Activated CD4-positive, alpha-beta T cell treated with anti-CD3 and anti-CD28 coated beads, Interleukin-2, amount 10 ng/mL, durations not matched to agents 24 days and 14 days (primary cell): ENCODE measurements at regions not wholly inside any gene's neighbourhood (a gene's known extent, or its start where the extent isn't known, plus 50 kb on each side); places are given as distances from the start of the nearest gene placed in this dataset.

Experiments used
- DNase-seq: peaks from one replicate; pipeline ENCODE4 v3.0.0; 2022
- H3K27ac Mint-ChIP-seq: one replicate; pipeline ENCODE4 v1.8.0; 2022; ENCODE audit warnings: mild to moderate bottlenecking, mixed read lengths
- H3K27me3 Mint-ChIP-seq: one replicate; pipeline ENCODE4 v1.8.0; 2022; ENCODE audit warnings: mixed read lengths
- H3K36me3 Mint-ChIP-seq: one replicate; pipeline ENCODE4 v1.8.0; 2022; ENCODE audit warnings: low read depth, mild to moderate bottlenecking, mixed read lengths
- H3K4me1 Mint-ChIP-seq: one replicate; pipeline ENCODE4 v1.8.0; 2021; ENCODE audit warnings: mixed read lengths
- H3K4me3 Mint-ChIP-seq: one replicate; pipeline ENCODE4 v1.8.0; 2022; ENCODE audit warnings: mild to moderate bottlenecking, moderate library complexity, mixed read lengths
- H3K9me3 Mint-ChIP-seq: one replicate; pipeline ENCODE4 v1.8.0; 2021; ENCODE audit warnings: mixed read lengths
- intact Hi-C: fragments of 100-400 bp; cut with micrococcal nuclease; formaldehyde crosslinking; loops from one replicate; pipeline ENCODE4 v1.15.1; 2023

- no peaks in the 10 kb centered on the region for H3K36me3 Mint-ChIP-seq
- H3K9me3 Mint-ChIP-seq, result no peaks in the 10 kb centered on the region
- no peak overlapping the region for H3K4me3 Mint-ChIP-seq
- no peak for DNase-seq
- no peaks in the 10 kb centered on the region for H3K4me1 Mint-ChIP-seq
- H3K27ac Mint-ChIP-seq, result no peak overlapping the region
- no peaks in the 10 kb centered on the region for H3K27me3 Mint-ChIP-seq
- intact Hi-C loops, result no loop called here
Measured at GRCh38 chr4:155530857-155531256, 135.8 kb upstream of the GUCY1A1 start.

GRCh38 chr4:155530290-155530689, 136.4 kb upstream of the GUCY1A1 start:
- DNase-seq, result no peak
- Mint-ChIP-seq H3K9me3 (no peaks in the 10 kb centered on the region), H3K36me3 (no peaks in the 10 kb centered on the region), H3K27me3 (no peaks in the 10 kb centered on the region), H3K4me3 (no peak overlapping the region), H3K4me1 (no peaks in the 10 kb centered on the region), H3K27ac (no peak overlapping the region)
- intact Hi-C loops, result no loop called here

GRCh38 chr4:155529716-155530115, 136.9 kb upstream of the GUCY1A1 start:
- Mint-ChIP-seq H3K36me3 (no peaks in the 10 kb centered on the region), H3K27ac (no peak overlapping the region), H3K27me3 (no peaks in the 10 kb centered on the region), H3K4me1 (no peaks in the 10 kb centered on the region), H3K9me3 (no peaks in the 10 kb centered on the region), H3K4me3 (no peak overlapping the region)
- DNase-seq, result no peak
- intact Hi-C loops, result loop anchor here (1.0 kb wide), 1 partner anchor 258 kb away; no protein-coding TSS in a partner anchor

- no peak overlapping the region for H3K4me3 Mint-ChIP-seq
- no peaks in the 10 kb centered on the region for H3K9me3 Mint-ChIP-seq
- DNase-seq, result no peak
Measured at GRCh38 chr4:155529272-155529671, 137.4 kb upstream of the GUCY1A1 start.

GRCh38 chr4:155526452-155527169, 140.0 kb upstream of the GUCY1A1 start:
- Mint-ChIP-seq H3K4me1 (no peaks in the 10 kb centered on the region), H3K9me3 (no peaks in the 10 kb centered on the region), H3K27ac (no peak overlapping the region), H3K4me3 (no peak overlapping the region), H3K27me3 (no peaks in the 10 kb centered on the region), H3K36me3 (no peaks in the 10 kb centered on the region)
- DNase-seq, result no peak
- intact Hi-C loops, result no loop called here

More at GRCh38 chr4:155529272-155529671, 137.4 kb upstream of the GUCY1A1 start:
- no peaks in the 10 kb centered on the region for H3K36me3 Mint-ChIP-seq
- no peaks in the 10 kb centered on the region for H3K4me1 Mint-ChIP-seq
- H3K27me3 Mint-ChIP-seq, result no peaks in the 10 kb centered on the region
- intact Hi-C loops, result loop anchor here (1.0 kb wide), 1 partner anchor 258 kb away; no protein-coding TSS in a partner anchor
- H3K27ac Mint-ChIP-seq, result no peak overlapping the region

GRCh38 chr4:155524926-155525455, 141.7 kb upstream of the GUCY1A1 start:
- no peaks in the 10 kb centered on the region for H3K36me3 Mint-ChIP-seq
- no peak overlapping the region for H3K4me3 Mint-ChIP-seq
- no peak for DNase-seq
- H3K27ac Mint-ChIP-seq, result no peak overlapping the region
- intact Hi-C loops, result no loop called here
- peaks cover 4% of the 10 kb centered on the region for H3K9me3 Mint-ChIP-seq
- no peaks in the 10 kb centered on the region for H3K4me1 Mint-ChIP-seq
- no peaks in the 10 kb centered on the region for H3K27me3 Mint-ChIP-seq

- no peak for DNase-seq
- Mint-ChIP-seq H3K27me3 (no peaks in the 10 kb centered on the region), H3K4me1 (no peaks in the 10 kb centered on the region), H3K36me3 (no peaks in the 10 kb centered on the region), H3K4me3 (no peak overlapping the region), H3K27ac (no peak overlapping the region), H3K9me3 (peaks cover 4% of the 10 kb centered on the region)
- intact Hi-C loops, result no loop called here
Measured at GRCh38 chr4:155523358-155523757, 143.3 kb upstream of the GUCY1A1 start.

DNA sequence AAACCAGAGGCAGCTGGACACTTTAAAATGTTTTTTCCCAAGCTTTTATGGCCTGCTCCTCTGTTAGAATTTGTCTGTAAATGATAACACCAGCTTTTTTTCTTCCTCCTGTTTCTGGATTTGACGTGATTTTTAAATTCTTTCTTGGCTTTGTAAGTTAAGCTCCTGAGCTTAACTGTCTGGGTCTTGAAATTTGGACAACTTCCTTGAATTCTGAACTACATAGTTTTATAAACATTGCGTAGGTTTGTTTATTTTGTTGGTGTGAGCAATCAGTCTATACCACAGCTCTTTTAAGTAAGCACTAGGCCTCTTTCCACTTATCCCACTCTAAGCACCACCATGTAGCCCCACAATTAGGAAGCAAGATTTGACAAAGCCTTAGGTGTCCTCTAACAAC, 144.4 kb upstream of the GUCY1A1 start:
- DNase-seq, result no peak
- no peaks in the 10 kb centered on the region for H3K36me3 Mint-ChIP-seq
- intact Hi-C loops, result no loop called here
- peaks cover 4% of the 10 kb centered on the region for H3K9me3 Mint-ChIP-seq
- H3K27ac Mint-ChIP-seq, result no peak overlapping the region
- H3K27me3 Mint-ChIP-seq, result no peaks in the 10 kb centered on the region
- H3K4me3 Mint-ChIP-seq, result no peak overlapping the region
- H3K4me1 Mint-ChIP-seq, result no peaks in the 10 kb centered on the region

GRCh38 chr4:155521382-155521781, 144.6 kb upstream of the MAP9 start:
- Mint-ChIP-seq H3K4me1 (no peaks in the 10 kb centered on the region), H3K9me3 (peaks cover 4% of the 10 kb centered on the region), H3K4me3 (no peak overlapping the region), H3K36me3 (no peaks in the 10 kb centered on the region), H3K27me3 (no peaks in the 10 kb centered on the region), H3K27ac (no peak overlapping the region)
- intact Hi-C loops, result no loop called here
- no peak for DNase-seq

DNA sequence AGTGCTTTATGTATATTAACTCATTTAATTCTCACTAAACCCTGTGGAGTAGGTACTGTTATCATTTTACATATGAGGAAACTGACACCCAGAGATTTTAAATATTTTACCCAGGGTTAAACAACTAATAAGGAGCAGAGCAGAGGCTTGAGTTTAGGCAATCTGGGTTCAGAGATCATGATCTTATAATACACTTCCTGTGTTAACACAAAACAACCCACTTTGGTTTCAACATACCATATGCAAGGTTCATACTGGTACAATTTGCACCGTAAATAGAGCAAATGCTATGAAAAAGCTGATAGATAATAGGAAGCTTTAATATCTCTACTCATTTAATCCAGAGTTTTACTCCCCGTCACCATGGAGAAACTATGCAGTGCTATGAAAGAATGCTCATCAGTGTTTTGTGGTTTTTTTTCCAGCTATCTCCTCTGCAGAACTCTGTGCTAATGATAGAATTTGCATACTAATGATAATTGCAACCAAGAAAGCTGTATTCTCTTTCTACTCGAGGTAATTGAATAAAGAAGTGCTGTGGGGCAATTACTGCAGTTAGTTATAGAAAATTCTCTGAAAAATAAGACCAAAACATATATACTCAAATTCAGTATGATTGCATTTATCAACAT, 138.8 kb upstream of the MAP9 start:
- intact Hi-C loops, result no loop called here
- no peak overlapping the region for H3K4me3 Mint-ChIP-seq
- DNase-seq, result no peak
- H3K27ac Mint-ChIP-seq, result no peak overlapping the region
- no peaks in the 10 kb centered on the region for H3K27me3 Mint-ChIP-seq
- no peaks in the 10 kb centered on the region for H3K36me3 Mint-ChIP-seq
- H3K9me3 Mint-ChIP-seq, result no peaks in the 10 kb centered on the region
- H3K4me1 Mint-ChIP-seq, result peaks cover 4% of the 10 kb centered on the region

- intact Hi-C loops, result no loop called here
- H3K36me3 Mint-ChIP-seq, result no peaks in the 10 kb centered on the region
- H3K27me3 Mint-ChIP-seq, result no peaks in the 10 kb centered on the region
- DNase-seq, result no peak
- no peak overlapping the region for H3K27ac Mint-ChIP-seq
- H3K9me3 Mint-ChIP-seq, result no peaks in the 10 kb centered on the region
- peaks cover 4% of the 10 kb centered on the region for H3K4me1 Mint-ChIP-seq
- H3K4me3 Mint-ChIP-seq, result no peak overlapping the region
Measured at GRCh38 chr4:155514628-155515027, 137.9 kb upstream of the MAP9 start.

DNA sequence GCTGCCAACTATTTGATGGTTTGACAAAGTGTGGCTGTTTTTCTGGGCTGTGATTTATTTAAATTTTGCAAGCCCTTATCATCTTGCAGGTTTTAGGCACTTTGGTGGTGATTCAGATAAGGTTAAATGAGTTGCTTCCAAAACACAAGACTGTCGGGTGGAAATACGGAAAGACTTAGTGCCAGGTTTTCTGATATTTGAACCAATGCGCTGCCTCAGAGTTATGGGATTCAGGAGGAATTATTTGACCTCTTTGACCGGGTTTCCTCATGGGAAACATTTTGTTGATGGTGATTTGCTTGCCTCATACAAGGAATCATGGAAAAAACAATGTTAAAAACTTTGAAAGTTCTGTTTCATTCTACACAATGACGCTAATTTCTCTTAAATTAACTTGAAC, 136.1 kb upstream of the MAP9 start:
- no peak for DNase-seq
- Mint-ChIP-seq H3K36me3 (no peaks in the 10 kb centered on the region), H3K9me3 (no peaks in the 10 kb centered on the region), H3K27ac (no peak overlapping the region), H3K27me3 (no peaks in the 10 kb centered on the region), H3K4me1 (peaks cover 4% of the 10 kb centered on the region), H3K4me3 (no peak overlapping the region)
- intact Hi-C loops, result no loop called here

- intact Hi-C loops, result no loop called here
- peaks cover 4% of the 10 kb centered on the region for H3K4me1 Mint-ChIP-seq
- no peak overlapping the region for H3K27ac Mint-ChIP-seq
Measured at GRCh38 chr4:155512046-155512445, 135.3 kb upstream of the MAP9 start.

GRCh38 chr4:155510771-155511170, 134.0 kb upstream of the MAP9 start:
- no peak for DNase-seq
- intact Hi-C loops, result no loop called here
- no peaks in the 10 kb centered on the region for H3K36me3 Mint-ChIP-seq
- peaks cover 4% of the 10 kb centered on the region for H3K4me1 Mint-ChIP-seq
- H3K4me3 Mint-ChIP-seq, result no peak overlapping the region
- H3K27ac Mint-ChIP-seq, result no peak overlapping the region
- H3K9me3 Mint-ChIP-seq, result no peaks in the 10 kb centered on the region
- no peaks in the 10 kb centered on the region for H3K27me3 Mint-ChIP-seq

More at GRCh38 chr4:155512046-155512445, 135.3 kb upstream of the MAP9 start:
- no peak overlapping the region for H3K4me3 Mint-ChIP-seq
- no peak for DNase-seq
- no peaks in the 10 kb centered on the region for H3K27me3 Mint-ChIP-seq
- H3K36me3 Mint-ChIP-seq, result no peaks in the 10 kb centered on the region
- H3K9me3 Mint-ChIP-seq, result no peaks in the 10 kb centered on the region
